DMS153 treated with DMSO at 0.1 percent for 48 hours (cell line): ENCODE measurements at regions not wholly inside any gene's neighbourhood (a gene's known extent, or its start where the extent isn't known, plus 50 kb on each side); places are given as distances from the start of the nearest gene placed in this dataset.

Source experiments
- DNase-seq: peaks from one replicate; lab custom pipeline; 2025; ENCODE audit not compliant: unreplicated experiment; lab: John Stamatoyannopoulos, UW

GRCh38 chr10:25661632-25662031, 272.4 kb upstream of the MYO3A start:
- DNase-seq, result no peak

- no peak for DNase-seq
Measured at GRCh38 chr10:25666276-25666675, 267.8 kb upstream of the MYO3A start.

- no peak for DNase-seq
Measured at GRCh38 chr10:25675204-25675603, 258.8 kb upstream of the MYO3A start.

- no peak for DNase-seq
Measured at GRCh38 chr10:25675615-25676014, 258.4 kb upstream of the MYO3A start.

- no peak for DNase-seq
Measured at GRCh38 chr10:25678220-25678619, 255.8 kb upstream of the MYO3A start.

- DNase-seq, result no peak
Measured at GRCh38 chr10:25678666-25679065, 255.4 kb upstream of the MYO3A start.

- peak; percentile 9 for DNase-seq
Measured at GRCh38 chr10:25682203-25682851, 251.7 kb upstream of the MYO3A start.

- DNase-seq, result no peak
Measured at GRCh38 chr10:25683344-25683743, 250.7 kb upstream of the MYO3A start.

GRCh38 chr10:25687521-25687920, 246.5 kb upstream of the MYO3A start:
- DNase-seq, result no peak

GRCh38 chr10:25689346-25690100, 244.5 kb upstream of the MYO3A start:
- DNase-seq, result no peak

- no peak for DNase-seq
Measured at GRCh38 chr10:25692761-25693160, 241.3 kb upstream of the MYO3A start.

- DNase-seq, result no peak
Measured at GRCh38 chr10:25694206-25694933, 239.7 kb upstream of the MYO3A start.

- DNase-seq, result no peak
Measured at GRCh38 chr10:25694971-25695370, 239.1 kb upstream of the MYO3A start.

- DNase-seq, result no peak
Measured at GRCh38 chr10:25695586-25695985, 238.4 kb upstream of the MYO3A start.

GRCh38 chr10:25696013-25696708, 237.9 kb upstream of the MYO3A start:
- no peak for DNase-seq

GRCh38 chr10:25697412-25697811, 236.6 kb upstream of the MYO3A start:
- no peak for DNase-seq

GRCh38 chr10:25698638-25699037, 235.4 kb upstream of the MYO3A start:
- no peak for DNase-seq

- DNase-seq, result no peak
Measured at GRCh38 chr10:25699631-25700030, 234.4 kb upstream of the MYO3A start.

- DNase-seq, result no peak
Measured at GRCh38 chr10:25701652-25702051, 232.4 kb upstream of the MYO3A start.

GRCh38 chr10:25704622-25705021, 229.4 kb upstream of the MYO3A start:
- DNase-seq, result no peak

GRCh38 chr10:25707572-25707971, 226.5 kb upstream of the MYO3A start:
- no peak for DNase-seq
